ENCODE measurements at regions not wholly inside any gene's neighbourhood (a gene's known extent, or its start where the extent isn't known, plus 50 kb on each side); places are given as distances from the start of the nearest gene placed in this dataset.

DNA sequence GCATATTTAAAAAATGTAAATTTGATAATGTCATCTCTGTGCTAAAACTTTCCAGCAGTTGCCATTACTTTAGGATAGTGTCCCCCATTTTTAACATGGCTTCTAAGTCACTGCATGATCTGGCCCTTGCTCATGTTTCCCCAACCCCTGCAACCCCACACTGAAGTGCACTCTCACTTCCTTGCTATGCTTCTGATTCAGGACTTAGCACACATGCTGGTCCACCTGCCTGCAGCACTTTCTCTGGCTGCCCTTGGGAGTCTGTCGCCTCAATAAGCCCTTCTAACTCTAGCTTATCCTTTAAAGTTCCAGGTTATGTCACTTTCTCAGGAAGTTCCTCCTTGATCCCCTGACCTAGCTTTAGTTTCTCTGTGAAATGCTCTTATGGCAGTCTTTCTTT, 241.0 kb downstream of the POSTN start:
- in situ Hi-C loops (cut with HindIII; ENCODE audit: low sequenced_read_pairs): no loop called here
- H3K4me3 ChIP-seq (ENCODE audit: low read depth, low read length): no peak overlapping the region
- DNase-seq (ENCODE audit: low read depth, low spot score): no peak
- TF ChIP-seq, protein P1, sequence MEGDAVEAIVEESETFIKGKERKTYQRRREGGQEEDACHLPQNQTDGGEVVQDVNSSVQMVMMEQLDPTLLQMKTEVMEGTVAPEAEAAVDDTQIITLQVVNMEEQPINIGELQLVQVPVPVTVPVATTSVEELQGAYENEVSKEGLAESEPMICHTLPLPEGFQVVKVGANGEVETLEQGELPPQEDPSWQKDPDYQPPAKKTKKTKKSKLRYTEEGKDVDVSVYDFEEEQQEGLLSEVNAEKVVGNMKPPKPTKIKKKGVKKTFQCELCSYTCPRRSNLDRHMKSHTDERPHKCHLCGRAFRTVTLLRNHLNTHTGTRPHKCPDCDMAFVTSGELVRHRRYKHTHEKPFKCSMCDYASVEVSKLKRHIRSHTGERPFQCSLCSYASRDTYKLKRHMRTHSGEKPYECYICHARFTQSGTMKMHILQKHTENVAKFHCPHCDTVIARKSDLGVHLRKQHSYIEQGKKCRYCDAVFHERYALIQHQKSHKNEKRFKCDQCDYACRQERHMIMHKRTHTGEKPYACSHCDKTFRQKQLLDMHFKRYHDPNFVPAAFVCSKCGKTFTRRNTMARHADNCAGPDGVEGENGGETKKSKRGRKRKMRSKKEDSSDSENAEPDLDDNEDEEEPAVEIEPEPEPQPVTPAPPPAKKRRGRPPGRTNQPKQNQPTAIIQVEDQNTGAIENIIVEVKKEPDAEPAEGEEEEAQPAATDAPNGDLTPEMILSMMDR (IDR thresholded peaks at IDR 0.05; ENCODE audit: low read depth, low read length): no peak

DNA sequence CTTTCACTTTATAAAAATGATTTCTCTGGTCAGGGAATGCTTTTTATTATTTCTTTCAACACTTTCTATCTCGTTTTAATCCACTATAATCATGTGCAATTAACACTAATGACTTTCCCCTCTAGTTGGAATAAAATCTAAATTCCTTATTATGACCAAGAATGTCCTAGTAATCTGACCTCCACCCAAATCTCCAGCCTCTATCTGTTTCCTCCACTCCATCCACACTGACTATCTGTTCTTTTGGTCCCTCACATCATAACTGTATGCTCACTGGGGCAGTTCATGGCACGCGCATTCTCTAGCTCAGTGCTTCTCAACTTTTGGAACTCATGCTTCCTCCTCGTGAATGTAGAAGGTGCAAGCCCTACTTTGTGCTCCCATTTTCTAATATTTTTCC, 244.7 kb downstream of the POSTN start:
- TF ChIP-seq, protein P1 (IDR thresholded peaks at IDR 0.05; ENCODE audit: low read depth, low read length): no peak
- no peak for DNase-seq (ENCODE audit: low read depth, low spot score)
- no peak overlapping the region for H3K4me3 ChIP-seq (ENCODE audit: low read depth, low read length)
- in situ Hi-C loops (cut with HindIII; ENCODE audit: low sequenced_read_pairs): no loop called here

DNA sequence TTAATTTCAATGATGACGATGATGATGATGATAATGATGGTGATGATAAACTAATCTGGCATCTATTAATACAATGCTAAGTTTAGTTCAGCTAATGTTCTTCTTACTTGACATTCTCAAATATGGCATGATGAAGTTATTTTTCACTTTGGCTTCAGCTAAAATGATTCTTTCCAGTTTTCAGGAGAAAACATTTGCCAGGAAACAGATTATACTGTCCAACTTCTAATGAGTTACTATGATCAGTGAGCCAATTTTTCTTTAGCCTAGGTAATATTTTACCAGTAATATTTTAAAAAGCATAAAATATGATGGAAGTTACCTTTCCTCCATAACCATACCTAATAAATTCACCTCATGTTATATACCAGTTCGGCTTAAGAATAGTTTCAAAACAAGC, 245.7 kb upstream of the CSNK1A1L start:
- H3K4me3 ChIP-seq (ENCODE audit: low read depth, low read length): no peak overlapping the region
- in situ Hi-C loops (cut with HindIII; ENCODE audit: low sequenced_read_pairs): no loop called here
- TF ChIP-seq, protein P1 (IDR thresholded peaks at IDR 0.05; ENCODE audit: low read depth, low read length): no peak
- DNase-seq (ENCODE audit: low read depth, low spot score): no peak

DNA sequence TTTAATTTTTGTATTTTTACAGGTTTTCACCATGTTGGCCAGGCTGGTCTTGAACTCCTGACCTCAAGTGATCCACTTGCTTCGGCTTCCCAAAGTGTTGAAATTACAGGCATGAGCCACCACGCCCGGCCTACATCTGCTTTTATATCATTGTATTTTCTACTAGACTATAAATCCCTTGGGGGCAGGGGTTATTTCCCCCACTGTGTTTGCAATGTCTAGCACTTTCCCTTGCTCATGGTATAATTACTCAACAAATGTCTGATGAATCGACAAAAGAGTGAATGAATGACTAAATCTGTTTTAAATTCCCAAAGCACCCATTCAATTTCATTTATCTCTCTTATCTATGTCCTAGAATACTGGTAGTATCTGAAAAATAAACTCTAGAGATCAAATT, 244.5 kb upstream of the CSNK1A1L start:
- in situ Hi-C loops (cut with HindIII; ENCODE audit: low sequenced_read_pairs): no loop called here

DNA sequence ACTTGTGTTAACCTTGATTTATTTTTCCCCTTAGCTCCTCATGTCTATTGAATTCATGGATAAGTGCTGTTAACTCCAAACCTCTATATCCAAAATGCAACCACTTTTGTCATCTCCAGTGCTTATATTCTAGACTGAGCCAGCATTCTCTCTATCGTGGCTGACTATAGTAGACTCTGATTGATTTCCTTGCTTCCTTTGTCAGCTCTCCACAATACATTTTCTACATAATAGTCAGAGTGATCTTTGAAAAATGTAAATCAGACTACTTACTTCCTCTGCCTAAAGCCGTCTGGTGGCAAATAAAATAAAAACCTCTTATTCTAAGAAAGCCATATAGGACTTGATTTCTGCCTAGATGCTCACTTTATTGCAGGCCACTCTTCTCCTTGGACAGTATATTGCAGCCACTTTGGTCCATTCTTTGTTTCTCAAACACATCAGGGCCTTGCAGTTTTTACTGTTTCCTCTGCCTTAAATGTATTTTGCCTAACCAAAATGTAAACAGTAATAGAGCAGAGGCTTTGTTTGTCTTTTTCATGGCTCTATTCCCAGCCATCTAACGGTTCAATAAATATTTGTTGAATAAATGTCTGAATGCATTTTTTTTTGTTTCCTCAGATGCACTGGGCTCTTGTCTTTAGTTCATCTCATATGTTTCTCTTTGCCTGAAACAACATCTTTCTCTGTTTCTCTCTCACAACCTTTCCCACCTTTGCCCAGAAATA, 243.6 kb upstream of the CSNK1A1L start:
- H3K4me3 ChIP-seq (ENCODE audit: low read depth, low read length): no peak overlapping the region
- no peak for DNase-seq (ENCODE audit: low read depth, low spot score)
- in situ Hi-C loops (cut with HindIII; ENCODE audit: low sequenced_read_pairs): no loop called here
- TF ChIP-seq, protein P1 (IDR thresholded peaks at IDR 0.05; ENCODE audit: low read depth, low read length): no peak

More for the DNA sequence above, 244.5 kb upstream of the CSNK1A1L start:
- DNase-seq (ENCODE audit: low read depth, low spot score): no peak
- H3K4me3 ChIP-seq (ENCODE audit: low read depth, low read length): no peak overlapping the region
- TF ChIP-seq, protein P1 (IDR thresholded peaks at IDR 0.05; ENCODE audit: low read depth, low read length): no peak

DNA sequence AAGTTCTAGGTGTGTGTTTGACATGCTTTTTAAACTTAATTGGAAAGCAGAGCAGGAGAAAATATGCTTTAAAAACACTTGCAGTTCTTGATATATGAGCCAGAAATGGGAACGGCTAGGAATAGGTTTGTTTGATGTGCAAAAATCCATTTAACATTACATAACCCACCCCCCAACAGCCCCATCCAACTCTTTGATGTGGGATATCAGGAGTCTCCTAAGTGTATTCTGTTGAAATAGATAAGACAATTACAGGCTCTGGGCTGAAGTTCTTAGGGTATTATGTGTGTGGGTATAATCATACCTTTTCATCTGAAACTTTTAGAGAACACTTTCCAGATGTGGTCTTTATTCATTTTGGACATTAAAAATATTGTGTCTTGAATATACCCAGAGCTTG, 240.4 kb upstream of the CSNK1A1L start:
- in situ Hi-C loops (cut with HindIII; ENCODE audit: low sequenced_read_pairs): no loop called here

More for the DNA sequence above, 240.4 kb upstream of the CSNK1A1L start:
- no peak overlapping the region for H3K4me3 ChIP-seq (ENCODE audit: low read depth, low read length)
- DNase-seq (ENCODE audit: low read depth, low spot score): no peak
- TF ChIP-seq, protein P1 (IDR thresholded peaks at IDR 0.05; ENCODE audit: low read depth, low read length): no peak
